GM23338 (cell line): ENCODE measurements at regions not wholly inside any gene's neighbourhood (a gene's known extent, or its start where the extent isn't known, plus 50 kb on each side); places are given as distances from the start of the nearest gene placed in this dataset.

Experiments
- ATAC-seq: fragments of 200-7000 bp; cut with Tn5 transposase; 3 replicates; pipeline ENCODE4 v1.9.1; 2020
- DNase-seq: peaks from one replicate; pipeline ENCODE4 v3.0.0-alpha.2; 2015; ENCODE audit warnings: low spot score
- H2AFZ ChIP-seq: fragments of 200-600 bp; sonication (generic); 2 replicates; pipeline ENCODE4 v1.8.0; 2016; ENCODE audit warnings: antibody characterized with exemption, mild to moderate bottlenecking, moderate library complexity
- H3F3A ChIP-seq: fragments of 200-600 bp; sonication (generic); replicated peaks from 2 replicates; pipeline ENCODE4 v1.8.0; 2017; ENCODE audit warnings: antibody characterized with exemption, mixed run types, low read depth
- H3K27ac ChIP-seq: fragments of 200-600 bp; sonication (generic); 2 replicates; pipeline ENCODE4 v1.6.1; 2016; ENCODE audit warnings: low read depth
- H3K27me3 ChIP-seq: fragments of 200-600 bp; sonication (generic); 2 replicates; pipeline ENCODE4 v1.8.0; 2016; ENCODE audit warnings: mild to moderate bottlenecking, mixed run types, moderate library complexity; ENCODE audit not compliant: insufficient read depth
- H3K36me3 ChIP-seq: fragments of 200-600 bp; sonication (generic); 2 replicates; pipeline ENCODE4 v1.8.0; 2016; ENCODE audit warnings: mild to moderate bottlenecking; ENCODE audit not compliant: insufficient read depth
- H3K4me1 ChIP-seq: fragments of 200-600 bp; sonication (generic); 2 replicates; pipeline ENCODE4 v1.8.0; 2016; ENCODE audit warnings: mild to moderate bottlenecking, moderate library complexity; ENCODE audit not compliant: insufficient read depth
- H3K4me2 ChIP-seq: fragments of 200-600 bp; sonication (generic); 2 replicates; pipeline ENCODE4 v1.7.1; 2017; ENCODE audit warnings: mixed run types
- H3K4me3 ChIP-seq: fragments of 200-600 bp; sonication (generic); 2 replicates; pipeline ENCODE4 v1.6.1; 2016; ENCODE audit warnings: mixed run types
- H3K79me2 ChIP-seq: fragments of 200-600 bp; sonication (generic); replicated peaks from 2 replicates; pipeline ENCODE4 v1.8.0; 2017; ENCODE audit warnings: mild to moderate bottlenecking; ENCODE audit not compliant: insufficient read depth
- H3K9me2 ChIP-seq: fragments of 200-600 bp; sonication (generic); 2 replicates; pipeline ENCODE4 v1.8.0; 2017; ENCODE audit not compliant: insufficient read depth
- H4K20me1 ChIP-seq: fragments of 200-600 bp; sonication (generic); replicated peaks from 2 replicates; pipeline ENCODE4 v1.8.0; 2017; ENCODE audit warnings: mild to moderate bottlenecking; ENCODE audit not compliant: insufficient read depth
- H3K27ac Mint-ChIP-seq: 2 replicates; pipeline ENCODE4 v1.8.0; 2020; ENCODE audit warnings: inconsistent platforms, mild to moderate bottlenecking, moderate library complexity, mixed read lengths
- H3K27me3 Mint-ChIP-seq: 3 replicates; pipeline ENCODE4 v1.8.0; 2022; ENCODE audit warnings: low read depth, mild to moderate bottlenecking, moderate library complexity, mixed read lengths, inconsistent platforms; ENCODE audit not compliant: insufficient read depth, poor library complexity
- H3K36me3 Mint-ChIP-seq: 3 replicates; pipeline ENCODE4 v1.8.0; 2021; ENCODE audit warnings: low read depth, mild to moderate bottlenecking, inconsistent platforms, moderate library complexity, mixed read lengths
- H3K4me1 Mint-ChIP-seq: 3 replicates; pipeline ENCODE4 v1.8.0; 2020; ENCODE audit warnings: mild to moderate bottlenecking, inconsistent platforms, mixed read lengths
- H3K4me3 Mint-ChIP-seq: 3 replicates; pipeline ENCODE4 v1.8.0; 2021; ENCODE audit warnings: moderate library complexity, mild to moderate bottlenecking, inconsistent platforms, mixed read lengths
- H3K9me3 Mint-ChIP-seq: 3 replicates; pipeline ENCODE4 v1.8.0; 2020; ENCODE audit warnings: moderate library complexity, mild to moderate bottlenecking, inconsistent platforms, mixed read lengths
- JUNB ChIP-seq: IDR thresholded peaks from one replicate; pipeline ENCODE4 v1.6.1; 2016; ENCODE audit warnings: antibody characterized with exemption; ENCODE audit not compliant: unreplicated experiment
- POLR2AphosphoS5 ChIP-seq: IDR thresholded peaks from 2 replicates; pipeline ENCODE4 v1.6.1; 2016; ENCODE audit warnings: antibody characterized with exemption, low read depth
- REST ChIP-seq: IDR thresholded peaks from one replicate; pipeline ENCODE4 v1.6.1; 2018; ENCODE audit warnings: antibody characterized with exemption; ENCODE audit not compliant: unreplicated experiment
- STAT1 ChIP-seq: IDR thresholded peaks from one replicate; pipeline ENCODE4 v1.6.1; 2016; ENCODE audit warnings: antibody characterized with exemption; ENCODE audit not compliant: unreplicated experiment
- ZNF114 ChIP-seq: fragments of 250-450 bp; sonication (Bioruptor Pico); IDR thresholded peaks from 2 replicates; pipeline ENCODE4 v1.5.0; 2020; ENCODE audit warnings: mild to moderate bottlenecking, moderate library complexity
- ZNF331 ChIP-seq: fragments of 250-450 bp; sonication (Bioruptor Pico); IDR thresholded peaks from 2 replicates; pipeline ENCODE4 v1.5.0; 2020; ENCODE audit warnings: low read depth, mild to moderate bottlenecking, moderate library complexity
- ZNF462 ChIP-seq: fragments of 250-450 bp; sonication (Bioruptor Pico); IDR thresholded peaks from 2 replicates; pipeline ENCODE4 v1.5.0; 2020; ENCODE audit warnings: mild to moderate bottlenecking, moderate library complexity

- TF ChIP-seq ZNF462 (CRISPR knock-in tag), result no peak
- TF ChIP-seq ZNF114 (CRISPR knock-in tag), result no peak
These were observed 307.1 kb upstream of the SEMA6D start (continued) for GRCh38 chr15:47410247-47410646.

GRCh38 chr15:47411733-47412132 lies 305.6 kb upstream of the SEMA6D start:
- H3K36me3 Mint-ChIP-seq, result no peaks in the 10 kb centered on the region
- no peaks in the 10 kb centered on the region for H3K79me2 ChIP-seq
- no peaks in the 10 kb centered on the region for H3F3A ChIP-seq
- no peaks in the 10 kb centered on the region for H4K20me1 ChIP-seq
- DNase-seq (no peak), ATAC-seq (no peak)
- no peaks in the 10 kb centered on the region for H3K9me2 ChIP-seq
- H3K36me3 ChIP-seq, result no peaks in the 10 kb centered on the region
- H3K27me3 ChIP-seq, result no peaks in the 10 kb centered on the region
- peaks cover 19% of the 10 kb centered on the region for H3K4me1 ChIP-seq
- H3K27ac Mint-ChIP-seq, result no peak overlapping the region; the same call in 1 of the 2 replicates
- peaks cover 34% of the 10 kb centered on the region for H3K4me1 Mint-ChIP-seq
- no peak overlapping the region for H2AFZ ChIP-seq
- peaks cover 2% of the 10 kb centered on the region for H3K27me3 Mint-ChIP-seq
- no peak overlapping the region for H3K4me2 ChIP-seq
- H3K9me3 Mint-ChIP-seq, result no peaks in the 10 kb centered on the region
- H3K27ac ChIP-seq, result no peak overlapping the region
- no peak overlapping the region for H3K4me3 ChIP-seq
- H3K4me3 Mint-ChIP-seq, result no peak overlapping the region
- TF ChIP-seq ZNF462 (CRISPR knock-in tag) (no peak), JUNB (no peak), POLR2AphosphoS5 (no peak), REST (no peak), ZNF331 (CRISPR knock-in tag) (no peak), ZNF114 (CRISPR knock-in tag) (no peak), STAT1 (no peak)
